PFSK-1 (cell line): ENCODE measurements at regions not wholly inside any gene's neighbourhood (a gene's known extent, or its start where the extent isn't known, plus 50 kb on each side); places are given as distances from the start of the nearest gene placed in this dataset.

Experiments
- FOXP2 ChIP-seq: optimal IDR thresholded peaks from 2 replicates; pipeline ENCODE3; 2011; ENCODE audit warnings: borderline replicate concordance, control low read depth, inconsistent platforms; ENCODE audit not compliant: insufficient read depth; ENCODE audit errors: extremely low read length, extremely low read depth
- POLR2AphosphoS5 ChIP-seq: IDR thresholded peaks from 2 replicates; pipeline ENCODE4 v1.6.1; 2012; ENCODE audit warnings: low read depth, mild to moderate bottlenecking, control low read depth, low read length, moderate library complexity
- SIN3A ChIP-seq: IDR thresholded peaks from 2 replicates; pipeline ENCODE4 v1.6.1; 2012; ENCODE audit warnings: mild to moderate bottlenecking, low read length, moderate library complexity, borderline replicate concordance; ENCODE audit not compliant: insufficient read depth
- TAF1 ChIP-seq: IDR thresholded peaks from 2 replicates; pipeline ENCODE4 v1.6.1; 2012; ENCODE audit warnings: low read length, control low read depth, borderline replicate concordance; ENCODE audit not compliant: insufficient read depth
- TF ChIP-seq, protein P1 (sequence below), 2 experiments: IDR thresholded peaks; 2 replicates each; pipeline versions ENCODE4 v1.6.1 to v1.8.0; 2011 to 2012; ENCODE audit warnings: low read depth in 2 of 2, low read length in 2 of 2, control low read depth in 1 of 2, inconsistent platforms in 1 of 2, mild to moderate bottlenecking in 1 of 2, moderate library complexity in 1 of 2; ENCODE audit not compliant: insufficient read depth in 1 of 2

DNA sequence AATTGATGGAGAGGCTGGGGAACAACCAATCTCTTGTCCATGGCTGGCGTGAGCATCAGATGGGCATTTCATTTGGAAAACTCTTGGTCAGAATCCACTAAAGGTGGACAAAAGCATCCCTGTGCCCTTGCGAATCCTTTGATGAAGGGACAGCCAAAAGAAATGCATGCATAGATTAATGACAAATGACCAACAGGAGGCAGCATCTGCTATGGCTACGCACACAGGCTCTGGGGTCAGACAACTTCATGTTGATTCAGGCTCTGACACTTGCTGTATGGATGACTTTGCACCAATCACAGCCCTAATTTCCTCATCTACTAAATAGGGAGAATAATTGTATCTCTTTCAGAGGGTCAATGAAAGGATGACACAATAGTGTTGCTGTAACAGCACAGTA, 117.5 kb downstream of the ASCL4 start:
- TF ChIP-seq, protein P1, sequence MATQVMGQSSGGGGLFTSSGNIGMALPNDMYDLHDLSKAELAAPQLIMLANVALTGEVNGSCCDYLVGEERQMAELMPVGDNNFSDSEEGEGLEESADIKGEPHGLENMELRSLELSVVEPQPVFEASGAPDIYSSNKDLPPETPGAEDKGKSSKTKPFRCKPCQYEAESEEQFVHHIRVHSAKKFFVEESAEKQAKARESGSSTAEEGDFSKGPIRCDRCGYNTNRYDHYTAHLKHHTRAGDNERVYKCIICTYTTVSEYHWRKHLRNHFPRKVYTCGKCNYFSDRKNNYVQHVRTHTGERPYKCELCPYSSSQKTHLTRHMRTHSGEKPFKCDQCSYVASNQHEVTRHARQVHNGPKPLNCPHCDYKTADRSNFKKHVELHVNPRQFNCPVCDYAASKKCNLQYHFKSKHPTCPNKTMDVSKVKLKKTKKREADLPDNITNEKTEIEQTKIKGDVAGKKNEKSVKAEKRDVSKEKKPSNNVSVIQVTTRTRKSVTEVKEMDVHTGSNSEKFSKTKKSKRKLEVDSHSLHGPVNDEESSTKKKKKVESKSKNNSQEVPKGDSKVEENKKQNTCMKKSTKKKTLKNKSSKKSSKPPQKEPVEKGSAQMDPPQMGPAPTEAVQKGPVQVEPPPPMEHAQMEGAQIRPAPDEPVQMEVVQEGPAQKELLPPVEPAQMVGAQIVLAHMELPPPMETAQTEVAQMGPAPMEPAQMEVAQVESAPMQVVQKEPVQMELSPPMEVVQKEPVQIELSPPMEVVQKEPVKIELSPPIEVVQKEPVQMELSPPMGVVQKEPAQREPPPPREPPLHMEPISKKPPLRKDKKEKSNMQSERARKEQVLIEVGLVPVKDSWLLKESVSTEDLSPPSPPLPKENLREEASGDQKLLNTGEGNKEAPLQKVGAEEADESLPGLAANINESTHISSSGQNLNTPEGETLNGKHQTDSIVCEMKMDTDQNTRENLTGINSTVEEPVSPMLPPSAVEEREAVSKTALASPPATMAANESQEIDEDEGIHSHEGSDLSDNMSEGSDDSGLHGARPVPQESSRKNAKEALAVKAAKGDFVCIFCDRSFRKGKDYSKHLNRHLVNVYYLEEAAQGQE (IDR thresholded peaks at IDR 0.05; ENCODE audit: insufficient read depth in 1 of 2, low read depth in 2 of 2, low read length in 2 of 2), result no peak
- no peak for TF ChIP-seq FOXP2
- TF ChIP-seq TAF1, result no peak
- no peak for TF ChIP-seq POLR2AphosphoS5
- TF ChIP-seq SIN3A, result no peak

- TF ChIP-seq TAF1 (no peak), FOXP2 (no peak), SIN3A (no peak)
- TF ChIP-seq, protein P1 (IDR thresholded peaks at IDR 0.05; ENCODE audit: insufficient read depth in 1 of 2, low read depth in 2 of 2, low read length in 2 of 2), result no peak
Measured at GRCh38 chr12:107894589-107894988, 120.1 kb downstream of the ASCL4 start.

DNA sequence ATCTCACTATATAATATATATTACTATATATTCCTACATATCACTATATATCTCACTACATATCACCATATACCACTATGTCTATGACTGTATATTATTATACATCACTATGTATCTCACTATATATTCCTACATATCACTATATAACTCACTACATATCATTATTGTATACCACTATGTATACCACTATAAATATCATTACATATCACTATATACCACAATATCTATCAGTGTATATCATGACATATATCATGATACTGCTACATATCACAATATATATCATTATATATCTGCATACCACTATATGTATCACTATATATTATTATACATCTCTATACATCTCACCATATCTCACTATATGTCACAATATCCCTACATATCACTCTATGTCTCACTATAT, 121.5 kb downstream of the ASCL4 start:
- TF ChIP-seq TAF1, result no peak
- TF ChIP-seq, protein P1 (IDR thresholded peaks at IDR 0.05; ENCODE audit: insufficient read depth in 1 of 2, low read depth in 2 of 2, low read length in 2 of 2), result no peak
- TF ChIP-seq SIN3A, result no peak
- no peak for TF ChIP-seq POLR2AphosphoS5
- TF ChIP-seq FOXP2, result no peak

DNA sequence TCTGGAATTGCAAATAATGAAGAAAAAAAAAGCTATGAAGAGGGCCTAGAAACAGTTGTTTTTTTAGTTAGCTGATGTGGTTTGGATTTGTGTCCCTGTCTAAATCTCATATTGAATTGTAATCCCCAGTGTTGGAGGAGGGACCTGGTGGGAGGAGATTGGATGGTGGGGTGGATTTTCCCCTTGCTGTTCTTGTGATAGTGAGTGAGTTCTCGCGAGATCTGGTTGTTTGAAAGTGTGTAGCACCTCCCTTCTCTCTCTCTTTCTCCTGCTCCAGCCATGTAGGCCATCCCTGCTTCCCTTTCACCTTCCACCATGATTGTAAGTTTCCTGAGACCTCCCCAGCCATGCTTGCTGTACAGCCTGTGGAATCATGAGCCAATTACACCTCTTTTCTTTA, 126.1 kb downstream of the ASCL4 start:
- TF ChIP-seq FOXP2 (no peak), SIN3A (no peak), TAF1 (no peak), POLR2AphosphoS5 (no peak)
- TF ChIP-seq, protein P1 (IDR thresholded peaks at IDR 0.05; ENCODE audit: insufficient read depth in 1 of 2, low read depth in 2 of 2, low read length in 2 of 2), result no peak

GRCh38 chr12:107903341-107904061, 129.0 kb downstream of the ASCL4 start:
- TF ChIP-seq SIN3A (no peak), FOXP2 (no peak), TAF1 (no peak), POLR2AphosphoS5 (no peak)
- TF ChIP-seq, protein P1 (IDR thresholded peaks at IDR 0.05; ENCODE audit: insufficient read depth in 1 of 2, low read depth in 2 of 2, low read length in 2 of 2), result no peak
